RPMI8226 (cell line): ENCODE measurements at regions not wholly inside any gene's neighbourhood (a gene's known extent, or its start where the extent isn't known, plus 50 kb on each side); places are given as distances from the start of the nearest gene placed in this dataset.
"Not testable (repeated sequence)": the region's sequence is repeated elsewhere in the genome, so short reads cannot be mapped to it uniquely, and the experiment has no call there.

Experiments used
- DNase-seq: peaks from one replicate; pipeline ENCODE4 v3.0.0-alpha.2; 2015

- DNase-seq, result no peak
Measured at GRCh38 chr5:121378046-121378445, 473.6 kb upstream of the FTMT start.

- no peak for DNase-seq
Measured at GRCh38 chr5:121378559-121379359, 472.9 kb upstream of the FTMT start.

- DNase-seq, result no peak
Measured at GRCh38 chr5:121380066-121380465, 471.6 kb upstream of the FTMT start.

GRCh38 chr5:121384359-121384758 is 467.3 kb upstream of the FTMT start:
- DNase-seq, result no peak

GRCh38 chr5:121386334-121386733 is 465.3 kb upstream of the FTMT start:
- DNase-seq, result no peak

GRCh38 chr5:121396716-121397115 is 455.0 kb upstream of the FTMT start:
- DNase-seq, result no peak

- DNase-seq, result no peak
Measured at GRCh38 chr5:121399879-121400278, 451.8 kb upstream of the FTMT start.

- no peak for DNase-seq
Measured at GRCh38 chr5:121408778-121409177, 442.9 kb upstream of the FTMT start.

GRCh38 chr5:121415270-121415669 is 436.4 kb upstream of the FTMT start:
- no peak for DNase-seq

GRCh38 chr5:121421646-121422045 is 430.0 kb upstream of the FTMT start:
- DNase-seq, result no peak

GRCh38 chr5:121424976-121425375 is 426.7 kb upstream of the FTMT start:
- no peak for DNase-seq

- no peak for DNase-seq
Measured at GRCh38 chr5:121426153-121426552, 425.5 kb upstream of the FTMT start.

- DNase-seq, result no peak
Measured at GRCh38 chr5:121429761-121430160, 421.9 kb upstream of the FTMT start.

GRCh38 chr5:121430538-121430937 is 421.1 kb upstream of the FTMT start:
- DNase-seq, result no peak

GRCh38 chr5:121445511-121445910 is 406.2 kb upstream of the FTMT start:
- no peak for DNase-seq

GRCh38 chr5:121462441-121462840 is 389.2 kb upstream of the FTMT start:
- no peak for DNase-seq

GRCh38 chr5:121471222-121471621 is 380.5 kb upstream of the FTMT start:
- DNase-seq, result not testable (repeated sequence)

GRCh38 chr5:121478636-121479035 is 373.0 kb upstream of the FTMT start:
- DNase-seq, result no peak

- no peak for DNase-seq
Measured at GRCh38 chr5:121479337-121479736, 372.3 kb upstream of the FTMT start.

GRCh38 chr5:121485281-121485680 is 366.4 kb upstream of the FTMT start:
- no peak for DNase-seq

GRCh38 chr5:121485999-121486398 is 365.7 kb upstream of the FTMT start:
- not testable (repeated sequence) for DNase-seq

GRCh38 chr5:121489972-121490371 is 361.7 kb upstream of the FTMT start:
- no peak for DNase-seq

GRCh38 chr5:121497176-121497575 is 354.5 kb upstream of the FTMT start:
- no peak for DNase-seq

- DNase-seq, result no peak
Measured at GRCh38 chr5:121500310-121500709, 351.4 kb upstream of the FTMT start.
